Sigmoid colon (tissue), 6 donors: ENCODE measurements at regions not wholly inside any gene's neighbourhood (a gene's known extent, or its start where the extent isn't known, plus 50 kb on each side); places are given as distances from the start of the nearest gene placed in this dataset.

Experiments used
- DNase-seq: peaks from one replicate; pipeline ENCODE4 v3.0.0-alpha.2; 2019
- H3K27ac ChIP-seq, 4 donors: fragments of 200-600 bp; sonication (generic); one replicate each; pipeline ENCODE4 v1.5.1; 2016 to 2019; ENCODE audit warnings: mild to moderate bottlenecking in 1 of 4
- H3K27me3 ChIP-seq, 3 donors: fragments of 200-600 bp; sonication (generic); one replicate each; pipeline ENCODE4 v1.5.1; 2019; ENCODE audit warnings: mild to moderate bottlenecking in 1 of 3
- H3K36me3 ChIP-seq, 4 donors: fragments of 200-600 bp; sonication (generic); one replicate each; pipeline ENCODE4 v1.5.1; 2016 to 2019
- H3K4me1 ChIP-seq, 4 donors: fragments of 200-600 bp; sonication (generic); one replicate each; pipeline ENCODE4 v1.5.1; 2017 to 2019
- H3K4me3 ChIP-seq, 4 donors: fragments of 200-600 bp; sonication (generic); one replicate each; pipeline ENCODE4 v1.5.1; 2017 to 2019; ENCODE audit warnings: mild to moderate bottlenecking in 2 of 4, moderate library complexity in 1 of 4
- H3K9me3 ChIP-seq, 4 donors: fragments of 200-600 bp in 3 of 4; sonication (generic) in 3 of 4; one replicate each; pipeline versions ENCODE4 v1.5.1 to v1.6.1; 2013 to 2019
- CTCF ChIP-seq, 4 experiments: fragments of 450-650 bp in 3 of 4; fragments of 200-600 bp in 1 of 4; IDR thresholded peaks; one replicate each; pipeline ENCODE4 v1.5.1; 2016 to 2019; ENCODE audit warnings: antibody characterized with exemption in 4 of 4, mild to moderate bottlenecking in 3 of 4, moderate library complexity in 2 of 4
- EP300 ChIP-seq, 4 donors: sonication (generic); formaldehyde crosslinking; IDR thresholded peaks; one replicate each; pipeline ENCODE4 v1.6.1; 2017; ENCODE audit warnings: antibody characterized with exemption in 4 of 4
- POLR2A ChIP-seq, 2 donors: fragments of 450-650 bp; IDR thresholded peaks; one replicate each; pipeline ENCODE4 v1.6.1; 2016; ENCODE audit warnings: antibody characterized with exemption in 2 of 2, mild to moderate bottlenecking in 2 of 2, moderate library complexity in 2 of 2
- POLR2AphosphoS5 ChIP-seq, 4 donors: sonication (generic); formaldehyde crosslinking; IDR thresholded peaks; one replicate each; pipeline ENCODE4 v1.6.1; 2017; ENCODE audit warnings: antibody characterized with exemption in 4 of 4
- WGBS, 2 donors: extraction: QIAGEN DNeasy Blood & Tissue Kit; methylation state at CpG; one replicate each; pipeline ENCODE4 v1.1.7; 2013; 5-methylcytosine and 5-hydroxymethylcytosine counted together
- intact Hi-C: fragments of 100-400 bp; cut with DNase I; formaldehyde crosslinking; loops from one replicate; pipeline ENCODE4 v1.15.1; 2023
- donor health status: healthy with polysubstance abuse.
- donor health status: healthy.

GRCh38 chr4:14532436-14532835, 469.8 kb upstream of the CPEB2 start:
- DNase-seq, result no peak
- no peak overlapping the region for H3K4me3 ChIP-seq
- H3K4me1 ChIP-seq, result no peaks in the 10 kb centered on the region
- TF ChIP-seq POLR2AphosphoS5 (IDR thresholded peaks at IDR 0.05) (no peak), CTCF (IDR thresholded peaks at IDR 0.05) (no peak), POLR2A (IDR thresholded peaks at IDR 0.05) (no peak), EP300 (IDR thresholded peaks at IDR 0.05) (no peak)
- no peaks in the 10 kb centered on the region for H3K9me3 ChIP-seq
- intact Hi-C loops, result no loop called here
- no peak overlapping the region for H3K27ac ChIP-seq
- no peaks in the 10 kb centered on the region for H3K36me3 ChIP-seq
- H3K27me3 ChIP-seq, result no peaks in the 10 kb centered on the region

- no peak overlapping the region for H3K4me3 ChIP-seq
- no peaks in the 10 kb centered on the region for H3K27me3 ChIP-seq
- H3K9me3 ChIP-seq, result no peaks in the 10 kb centered on the region
- H3K27ac ChIP-seq, result no peak overlapping the region
- intact Hi-C loops, result no loop called here
- H3K36me3 ChIP-seq, result no peaks in the 10 kb centered on the region
- DNase-seq, result no peak
- WGBS, 2 donors, result 88 to 92% methylated on average over 2 of the region's 2 CpGs
- TF ChIP-seq POLR2AphosphoS5 (IDR thresholded peaks at IDR 0.05), result no peak
- no peak for TF ChIP-seq CTCF (IDR thresholded peaks at IDR 0.05)
- TF ChIP-seq EP300 (IDR thresholded peaks at IDR 0.05), result no peak
- TF ChIP-seq POLR2A (IDR thresholded peaks at IDR 0.05), result no peak
- H3K4me1 ChIP-seq, result no peaks in the 10 kb centered on the region
Observed at GRCh38 chr4:14539246-14539645, 463.0 kb upstream of the CPEB2 start.

- H3K9me3 ChIP-seq, result peaks cover 0 to 2% (median 0%) of the 10 kb centered on the region in 4 donors
- H3K4me3 ChIP-seq, result no peak overlapping the region
- WGBS, 2 donors, result 90 to 97% methylated on average over 5 of the region's 5 CpGs
- H3K27me3 ChIP-seq, result no peaks in the 10 kb centered on the region
- DNase-seq, result no peak
- H3K27ac ChIP-seq, result no peak overlapping the region
- no peaks in the 10 kb centered on the region for H3K36me3 ChIP-seq
- H3K4me1 ChIP-seq, result no peaks in the 10 kb centered on the region
- intact Hi-C loops, result no loop called here
- TF ChIP-seq POLR2AphosphoS5 (IDR thresholded peaks at IDR 0.05), result no peak
- no peak for TF ChIP-seq EP300 (IDR thresholded peaks at IDR 0.05)
- no peak for TF ChIP-seq POLR2A (IDR thresholded peaks at IDR 0.05)
- no peak for TF ChIP-seq CTCF (IDR thresholded peaks at IDR 0.05)
Observed at GRCh38 chr4:14545163-14545562, 457.1 kb upstream of the CPEB2 start.

DNA sequence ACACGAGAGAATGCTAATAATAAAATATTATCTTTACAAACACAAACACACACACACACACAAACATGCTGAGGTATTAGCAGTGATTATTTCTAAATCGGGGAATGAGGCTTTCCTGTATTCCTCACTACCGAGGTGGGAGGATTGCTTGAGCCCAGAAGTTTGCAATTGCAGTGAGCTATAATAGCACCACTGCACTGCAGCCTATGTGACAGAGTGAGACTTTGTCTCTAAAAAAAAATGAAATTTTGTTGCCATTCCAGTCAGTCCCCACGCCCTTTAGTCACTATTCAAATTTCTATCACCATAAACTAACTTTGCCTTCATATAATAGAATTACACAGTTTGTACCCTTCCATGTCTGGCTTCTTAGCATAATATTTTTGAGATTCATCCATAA, 456.5 kb upstream of the CPEB2 start:
- Histone ChIP-seq H3K4me3 (no peak overlapping the region), H3K36me3 (no peaks in the 10 kb centered on the region), H3K4me1 (no peaks in the 10 kb centered on the region), H3K27me3 (no peaks in the 10 kb centered on the region), H3K27ac (no peak overlapping the region), H3K9me3 (peaks cover 0 to 2% (median 0%) of the 10 kb centered on the region in 4 donors)
- WGBS, 2 donors, result 50 to 76% methylated on average over 4 of the region's 4 CpGs
- TF ChIP-seq POLR2AphosphoS5 (IDR thresholded peaks at IDR 0.05), result no peak
- no peak for TF ChIP-seq EP300 (IDR thresholded peaks at IDR 0.05)
- TF ChIP-seq POLR2A (IDR thresholded peaks at IDR 0.05), result no peak
- no peak for TF ChIP-seq CTCF (IDR thresholded peaks at IDR 0.05)
- DNase-seq, result no peak
- intact Hi-C loops, result no loop called here

GRCh38 chr4:14552119-14552518, 450.2 kb upstream of the CPEB2 start:
- WGBS, 2 donors, result 91 to 92% methylated on average over 6 of the region's 6 CpGs
- Histone ChIP-seq H3K27me3 (no peaks in the 10 kb centered on the region), H3K4me1 (no peaks in the 10 kb centered on the region), H3K9me3 (peaks cover 0 to 2% (median 0%) of the 10 kb centered on the region in 4 donors), H3K4me3 (no peak overlapping the region), H3K27ac (no peak overlapping the region), H3K36me3 (no peaks in the 10 kb centered on the region)
- DNase-seq, result no peak
- TF ChIP-seq CTCF (IDR thresholded peaks at IDR 0.05) (no peak), POLR2AphosphoS5 (IDR thresholded peaks at IDR 0.05) (no peak), POLR2A (IDR thresholded peaks at IDR 0.05) (no peak), EP300 (IDR thresholded peaks at IDR 0.05) (no peak)
- intact Hi-C loops, result no loop called here
